Esophagus (tissue), 2 donors: ENCODE measurements at regions not wholly inside any gene's neighbourhood (a gene's known extent, or its start where the extent isn't known, plus 50 kb on each side); places are given as distances from the start of the nearest gene placed in this dataset.
"Not testable (repeated sequence)": the region's sequence is repeated elsewhere in the genome, so short reads cannot be mapped to it uniquely, and the experiment has no call there.

Experiments
- H3K27ac ChIP-seq, 2 donors: one replicate each; pipeline ENCODE4 v1.5.1; 2013; ENCODE audit warnings: low read depth in 2 of 2, mild to moderate bottlenecking in 2 of 2, inconsistent platforms in 1 of 2, low read length in 1 of 2, moderate library complexity in 1 of 2
- H3K27me3 ChIP-seq, 2 donors: one replicate each; pipeline ENCODE4 v1.6.1; 2013; ENCODE audit warnings: low read length in 2 of 2, control low read depth in 1 of 2, mild to moderate bottlenecking in 1 of 2; ENCODE audit not compliant: insufficient read depth in 2 of 2, control insufficient read depth in 1 of 2
- H3K36me3 ChIP-seq, 2 donors: one replicate each; pipeline ENCODE4 v1.6.1; 2013; ENCODE audit warnings: low read length in 1 of 2; ENCODE audit not compliant: control insufficient read depth in 2 of 2, insufficient read depth in 2 of 2
- H3K4me1 ChIP-seq, 2 donors: one replicate each; pipeline ENCODE4 v1.6.1; 2013; ENCODE audit warnings: low read length in 1 of 2; ENCODE audit not compliant: control insufficient read depth in 2 of 2, insufficient read depth in 2 of 2
- H3K4me3 ChIP-seq, 2 donors: one replicate each; pipeline ENCODE4 v1.5.1; 2013; ENCODE audit warnings: low read length in 2 of 2, mild to moderate bottlenecking in 2 of 2, low read depth in 1 of 2, moderate library complexity in 1 of 2
- H3K9me3 ChIP-seq, 2 donors: one replicate each; pipeline ENCODE4 v1.6.1; 2013; ENCODE audit warnings: mild to moderate bottlenecking in 2 of 2, low read depth in 1 of 2, low read length in 1 of 2, moderate library complexity in 1 of 2; ENCODE audit not compliant: control insufficient read depth in 2 of 2, insufficient read depth in 1 of 2
- WGBS, 2 donors: extraction: QIAGEN DNeasy Blood & Tissue Kit; methylation state at CpG; one replicate each; pipeline ENCODE4 v1.1.7; 2013; 5-methylcytosine and 5-hydroxymethylcytosine counted together
- donor health status: healthy with polysubstance abuse.
- donor health status: Bipolar disorder and iron deficiency.

DNA sequence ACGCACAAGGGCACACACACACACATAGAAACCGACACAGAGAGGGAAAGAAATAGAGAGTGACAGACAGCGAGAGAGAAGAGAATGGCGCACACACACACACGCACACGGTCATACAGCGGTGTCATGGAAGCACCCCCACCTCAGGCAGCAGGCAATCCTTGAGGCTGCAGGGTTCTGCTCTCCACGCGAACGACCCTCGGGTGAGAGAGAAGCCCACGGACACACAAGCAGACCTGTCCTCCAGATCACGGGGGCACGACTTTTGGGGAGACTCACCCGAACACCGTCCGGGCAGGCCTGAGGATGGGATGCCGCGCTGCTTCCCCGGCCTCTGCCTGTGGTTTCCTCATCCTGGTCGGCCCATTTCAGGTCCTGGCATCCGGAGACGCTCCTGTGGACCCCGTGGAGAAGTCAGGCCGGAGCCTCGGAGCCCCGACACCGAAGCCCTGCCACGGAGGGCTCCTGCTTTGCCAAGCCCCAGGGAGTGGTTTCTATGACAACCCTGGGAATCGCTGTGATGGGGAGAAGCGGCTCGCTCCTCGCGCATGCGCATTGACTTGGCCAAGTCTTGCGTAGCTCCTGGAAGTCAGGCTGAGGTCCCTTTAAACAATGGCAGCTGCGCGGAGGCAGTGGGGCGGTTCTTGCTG lies 118.2 kb upstream of the KCNJ18 start:
- Histone ChIP-seq H3K4me1 (no peaks in the 10 kb centered on the region), H3K9me3 (no peaks in the 10 kb centered on the region), H3K4me3 (peak overlapping the region; percentile 29 to 31), H3K36me3 (no peaks in the 10 kb centered on the region), H3K27ac (no peak overlapping the region), H3K27me3 (no peaks in the 10 kb centered on the region)
- 38 to 39% methylated on average over 36 to 38 of the region's 39 CpGs for WGBS, 2 donors

DNA sequence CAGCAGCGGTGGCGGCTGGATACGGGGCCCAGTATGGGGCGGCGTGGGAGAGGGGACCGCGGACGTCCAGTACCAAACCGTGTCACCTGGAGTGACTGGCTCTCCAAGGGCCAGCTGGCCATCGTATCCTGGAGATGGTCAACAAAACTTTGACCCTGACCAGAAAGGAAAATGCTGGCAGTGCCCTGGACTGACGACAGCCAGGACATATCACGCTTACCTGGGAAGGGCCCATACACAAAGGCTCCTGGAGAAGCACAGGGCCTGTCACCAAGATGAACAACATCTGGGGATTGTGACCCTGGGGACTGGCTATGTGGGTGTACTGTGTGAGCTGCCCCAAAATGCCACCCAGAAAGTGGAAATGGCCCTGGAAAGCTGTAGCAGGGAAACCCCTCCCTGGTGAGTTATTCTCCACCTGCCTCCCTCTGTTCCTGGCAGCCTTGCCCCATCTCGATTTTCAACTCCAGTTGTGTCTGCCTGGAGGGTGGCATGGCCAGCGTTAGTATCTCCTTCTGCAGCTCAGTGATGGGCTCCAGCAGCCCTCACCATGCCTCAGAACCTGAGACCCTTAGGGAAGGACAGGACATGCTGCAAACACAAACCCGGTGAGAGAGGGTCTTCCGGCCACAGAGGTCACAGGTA lies 117.6 kb upstream of the KCNJ18 start:
- not testable (repeated sequence) for H3K4me1 ChIP-seq, H3K27ac ChIP-seq, H3K9me3 ChIP-seq, H3K27me3 ChIP-seq, H3K36me3 ChIP-seq, H3K4me3 ChIP-seq
- 56 to 62% methylated on average over 7 to 9 of the region's 16 CpGs for WGBS, 2 donors

- H3K36me3 ChIP-seq, H3K4me1 ChIP-seq, H3K27me3 ChIP-seq, H3K9me3 ChIP-seq, H3K4me3 ChIP-seq, H3K27ac ChIP-seq: not testable (repeated sequence)
Measured at GRCh38 chr17:21578783-21579182, 113.5 kb upstream of the KCNJ18 start.

DNA sequence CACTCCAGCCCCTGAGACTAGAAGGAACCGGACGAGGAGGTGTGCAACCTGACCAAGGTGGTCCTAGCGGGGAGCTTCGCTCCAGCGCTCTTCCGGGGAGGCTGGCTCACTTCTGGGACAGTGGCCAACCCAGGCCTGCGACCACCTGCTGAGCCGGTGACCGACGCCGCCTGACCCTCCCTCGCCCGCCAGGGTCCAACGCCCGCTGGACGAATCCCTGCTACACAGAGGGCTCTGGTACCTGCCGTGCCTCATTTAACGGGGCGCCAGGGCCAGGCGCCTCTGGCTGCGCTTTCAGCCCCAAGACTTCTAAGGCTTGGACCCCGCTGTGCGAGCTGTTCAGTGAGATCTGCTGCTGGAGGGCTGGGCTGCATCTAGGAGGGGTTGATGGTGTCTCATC lies 99.5 kb upstream of the KCNJ18 start:
- no peaks in the 10 kb centered on the region for H3K27me3 ChIP-seq
- H3K27ac ChIP-seq, result no peak overlapping the region
- no peaks in the 10 kb centered on the region for H3K9me3 ChIP-seq
- no peaks in the 10 kb centered on the region for H3K4me1 ChIP-seq
- H3K4me3 ChIP-seq, result no peak overlapping the region
- 94 to 95% methylated on average over 23 of the region's 23 CpGs for WGBS, 2 donors
- H3K36me3 ChIP-seq, result no peaks in the 10 kb centered on the region

DNA sequence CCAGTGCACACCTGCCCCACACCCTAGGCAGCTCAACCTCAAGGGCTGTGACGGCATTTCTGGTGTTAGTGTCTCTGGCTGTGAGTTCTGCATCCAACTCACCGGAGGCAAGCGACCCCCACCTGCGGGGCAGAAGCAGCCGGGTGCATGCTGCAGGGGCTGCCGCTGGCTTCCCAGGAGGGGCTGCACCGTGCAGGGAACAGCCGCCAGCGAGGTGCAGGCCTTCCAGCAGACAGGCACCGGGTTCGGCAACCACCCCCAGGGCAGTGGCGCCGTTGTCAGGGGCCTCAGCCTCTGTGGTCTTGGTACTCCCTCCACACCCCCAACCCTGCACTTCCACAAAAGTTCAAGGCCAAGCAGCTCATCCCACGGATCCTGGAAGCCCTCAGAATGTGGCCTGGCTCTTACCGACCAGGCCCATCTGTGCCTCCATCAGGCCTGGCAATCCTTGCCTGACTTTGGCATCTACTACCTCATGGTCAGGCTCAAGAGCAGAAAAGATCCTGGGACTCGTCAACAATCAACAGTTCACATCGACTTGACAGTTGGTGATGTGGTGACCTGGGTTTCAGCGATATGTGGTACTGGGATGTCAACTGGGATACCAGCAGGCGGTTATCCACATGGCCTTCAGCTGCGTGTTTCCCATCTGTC lies 98.7 kb upstream of the KCNJ18 start:
- 90 to 92% methylated on average over 20 of the region's 20 CpGs for WGBS, 2 donors
- H3K27ac ChIP-seq, H3K4me1 ChIP-seq, H3K36me3 ChIP-seq, H3K4me3 ChIP-seq, H3K9me3 ChIP-seq, H3K27me3 ChIP-seq: not testable (repeated sequence)

DNA sequence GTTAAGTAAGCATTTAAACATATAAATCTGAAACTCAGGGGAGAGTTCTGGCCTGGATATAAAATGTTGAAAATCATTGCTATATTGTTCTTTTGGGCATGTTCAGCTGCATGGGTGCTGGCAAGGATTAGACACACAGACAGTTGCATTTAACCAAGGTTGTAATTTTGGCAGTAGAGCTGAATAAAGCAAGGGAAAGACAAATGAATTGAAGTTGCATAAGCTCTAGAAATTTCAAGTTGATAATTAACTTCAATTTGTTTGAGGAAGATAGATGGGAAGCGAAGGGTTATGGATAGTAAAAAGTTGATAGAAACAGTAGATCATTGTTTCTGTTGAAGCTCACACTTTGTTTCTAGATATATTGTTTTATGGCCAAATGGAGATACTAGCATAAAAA lies 97.2 kb upstream of the KCNJ18 start:
- Histone ChIP-seq H3K9me3 (no peaks in the 10 kb centered on the region), H3K27ac (no peak overlapping the region), H3K36me3 (no peaks in the 10 kb centered on the region), H3K27me3 (no peaks in the 10 kb centered on the region), H3K4me1 (no peaks in the 10 kb centered on the region), H3K4me3 (no peak overlapping the region)
- WGBS, 2 donors, result 57 to 87% methylated on average over 1 of the region's 1 CpG

GRCh38 chr17:21602176-21602575 lies 90.1 kb upstream of the KCNJ18 start:
- WGBS, 2 donors, result 69 to 73% methylated on average over 5 of the region's 5 CpGs
- Histone ChIP-seq H3K4me3 (no peak overlapping the region), H3K27ac (no peak overlapping the region), H3K36me3 (no peaks in the 10 kb centered on the region), H3K9me3 (no peaks in the 10 kb centered on the region), H3K27me3 (no peaks in the 10 kb centered on the region), H3K4me1 (no peaks in the 10 kb centered on the region)

DNA sequence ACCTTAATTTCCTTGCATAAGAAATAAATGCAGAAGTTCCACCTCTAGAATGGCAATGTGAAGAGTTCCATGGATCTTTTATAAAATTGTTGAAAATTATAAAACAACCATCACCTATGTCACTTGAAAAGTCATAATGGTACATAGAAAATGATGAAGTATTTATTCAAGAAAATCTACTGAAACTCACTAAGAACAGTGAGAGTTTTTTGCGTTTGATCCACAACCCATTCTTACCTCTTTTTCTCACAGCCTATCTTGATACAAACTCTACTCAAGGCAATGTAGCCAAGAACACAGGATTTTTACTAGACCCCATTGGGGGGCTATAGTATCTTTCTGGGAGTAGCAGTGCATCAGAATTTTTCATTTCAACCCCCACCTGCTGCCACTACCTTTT lies 89.0 kb upstream of the KCNJ18 start:
- 82 to 88% methylated on average over 1 of the region's 1 CpG for WGBS, 2 donors
- H3K27ac ChIP-seq, H3K36me3 ChIP-seq, H3K4me1 ChIP-seq, H3K9me3 ChIP-seq, H3K27me3 ChIP-seq, H3K4me3 ChIP-seq: not testable (repeated sequence)

GRCh38 chr17:21611443-21611842 lies 80.9 kb upstream of the KCNJ18 start:
- not testable (repeated sequence) for H3K4me1 ChIP-seq, H3K4me3 ChIP-seq, H3K27me3 ChIP-seq, H3K27ac ChIP-seq, H3K36me3 ChIP-seq, H3K9me3 ChIP-seq
- WGBS, 2 donors, result 91 to 95% methylated on average over 8 of the region's 8 CpGs
